ENCODE measurements at regions not wholly inside any gene's neighbourhood (a gene's known extent, or its start where the extent isn't known, plus 50 kb on each side); places are given as distances from the start of the nearest gene placed in this dataset.
"Not testable (repeated sequence)": the region's sequence is repeated elsewhere in the genome, so short reads cannot be mapped to it uniquely, and the experiment has no call there.

- DNase-seq (ENCODE audit: low read depth in 3 of 3, low spot score in 2 of 3): no peak
Observed at GRCh38 chr2:133865141-133865540, 296.9 kb upstream of the NCKAP5 start.

DNA sequence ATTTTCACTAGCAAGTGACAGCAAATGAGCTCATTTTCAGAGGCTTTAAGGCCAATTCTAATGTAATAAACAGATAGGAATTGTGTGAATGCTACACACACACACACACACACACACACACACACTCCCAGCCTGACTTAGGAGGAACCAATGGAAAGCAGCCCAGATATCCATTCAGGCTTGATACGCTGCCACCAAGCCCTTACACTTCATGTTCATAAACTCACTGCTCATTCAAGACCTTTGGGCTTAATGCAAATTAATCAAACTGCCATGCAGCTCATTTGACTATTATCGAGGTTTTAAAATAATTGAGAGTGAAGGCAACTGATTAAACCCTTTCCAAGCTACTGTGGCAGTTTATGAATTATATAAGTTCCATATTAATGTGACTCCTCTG is 298.9 kb upstream of the NCKAP5 start:
- DNase-seq (ENCODE audit: low read depth in 3 of 3, low spot score in 2 of 3): no peak

GRCh38 chr2:133871545-133872209 is 303.4 kb upstream of the NCKAP5 start:
- DNase-seq (ENCODE audit: low read depth in 3 of 3, low spot score in 2 of 3): no peak

- no peak for DNase-seq (ENCODE audit: low read depth in 3 of 3, low spot score in 2 of 3)
Observed at GRCh38 chr2:133878326-133878725, 310.1 kb upstream of the NCKAP5 start.

DNA sequence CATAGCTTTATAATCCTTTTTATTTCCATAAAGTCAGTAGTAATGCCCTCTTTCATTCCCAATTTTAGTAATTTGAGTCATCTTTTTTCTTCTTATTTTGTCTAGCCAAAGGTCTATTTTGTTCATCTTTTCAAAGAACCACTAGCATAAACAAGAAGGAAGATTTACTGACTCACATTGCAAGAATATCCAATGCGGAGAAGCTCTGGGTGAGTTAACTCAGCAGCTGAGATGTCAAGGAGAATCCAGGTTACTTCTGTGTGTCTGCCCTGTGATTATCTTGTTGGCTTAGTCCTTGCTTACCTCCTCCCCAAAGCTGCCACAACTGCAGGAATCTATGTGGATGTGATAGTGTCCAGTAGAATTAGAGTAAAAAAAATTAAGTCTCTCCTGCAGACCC is 311.4 kb upstream of the NCKAP5 start:
- DNase-seq (ENCODE audit: low read depth in 3 of 3, low spot score in 2 of 3): no peak

DNA sequence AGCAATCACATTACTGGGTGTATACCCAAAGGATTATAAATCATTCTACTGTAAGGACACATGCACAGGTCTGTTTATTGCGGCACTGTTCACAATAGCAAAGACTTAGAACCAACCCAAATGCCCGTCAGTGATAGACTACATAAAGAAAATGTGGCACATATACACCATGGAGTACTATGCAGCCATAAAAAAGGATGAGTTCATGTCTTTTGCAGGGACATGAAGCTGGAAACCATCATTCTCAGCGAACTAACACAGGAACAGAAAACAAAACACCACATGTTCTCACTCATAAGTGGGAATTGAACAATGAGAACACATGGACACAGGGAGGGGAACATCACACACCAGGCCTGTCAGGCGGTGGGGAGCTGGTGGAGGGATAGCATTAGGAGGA is 313.9 kb upstream of the NCKAP5 start:
- not testable (repeated sequence) for DNase-seq (ENCODE audit: low read depth in 3 of 3, low spot score in 2 of 3)

DNA sequence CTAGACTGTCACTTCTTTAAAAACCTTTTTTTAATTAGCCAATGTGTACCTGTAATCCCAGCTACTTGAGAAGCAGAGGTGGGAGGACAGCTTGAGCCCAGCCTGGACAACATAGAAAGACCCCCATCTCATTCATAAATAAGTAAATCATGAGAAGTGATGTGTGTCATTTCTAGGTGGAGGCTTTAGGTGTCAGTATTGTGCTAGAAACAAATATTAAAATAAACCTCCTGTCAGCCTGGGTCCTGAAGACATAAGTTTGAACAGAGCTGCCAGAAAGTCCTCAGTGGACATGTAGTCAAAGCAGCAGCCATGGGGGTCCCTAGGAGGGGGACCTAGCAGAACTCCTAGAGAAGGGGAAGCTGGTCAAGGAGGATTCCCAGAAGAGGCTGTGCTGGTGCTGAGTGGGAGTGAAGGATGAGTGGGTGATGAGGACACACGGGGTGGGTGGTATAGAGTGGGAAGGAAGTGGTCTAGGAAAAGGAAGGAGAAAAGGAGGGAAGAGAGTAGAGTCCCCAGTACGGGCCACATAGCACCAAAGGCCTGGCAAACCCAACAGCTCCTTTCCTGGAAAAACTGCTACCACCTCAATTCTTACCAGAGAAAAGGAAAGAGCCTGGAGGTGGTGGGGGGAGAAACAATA is 316.6 kb upstream of the NCKAP5 start:
- no peak for DNase-seq (ENCODE audit: low read depth in 3 of 3, low spot score in 2 of 3)

DNA sequence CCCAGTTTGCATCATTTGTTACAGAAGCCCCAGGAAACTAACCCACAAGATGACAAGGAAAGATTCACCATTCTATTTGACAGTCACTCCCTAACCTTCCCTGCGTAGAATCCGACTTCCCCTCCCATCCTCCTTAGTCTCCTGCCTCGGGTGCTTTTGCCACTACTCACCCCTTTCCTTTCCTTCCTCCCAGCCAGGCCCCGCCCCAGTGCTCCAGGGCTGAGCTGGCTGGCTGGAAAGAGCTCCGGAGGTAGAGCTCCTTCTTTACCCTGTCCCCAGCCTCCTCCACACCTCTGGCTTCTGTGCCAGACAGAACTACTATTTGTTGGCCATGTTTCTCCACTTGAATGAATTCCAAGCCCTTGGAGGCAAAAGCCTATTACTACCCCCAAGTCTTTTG is 317.6 kb upstream of the NCKAP5 start:
- no peak for DNase-seq (ENCODE audit: low read depth in 3 of 3, low spot score in 2 of 3)

DNA sequence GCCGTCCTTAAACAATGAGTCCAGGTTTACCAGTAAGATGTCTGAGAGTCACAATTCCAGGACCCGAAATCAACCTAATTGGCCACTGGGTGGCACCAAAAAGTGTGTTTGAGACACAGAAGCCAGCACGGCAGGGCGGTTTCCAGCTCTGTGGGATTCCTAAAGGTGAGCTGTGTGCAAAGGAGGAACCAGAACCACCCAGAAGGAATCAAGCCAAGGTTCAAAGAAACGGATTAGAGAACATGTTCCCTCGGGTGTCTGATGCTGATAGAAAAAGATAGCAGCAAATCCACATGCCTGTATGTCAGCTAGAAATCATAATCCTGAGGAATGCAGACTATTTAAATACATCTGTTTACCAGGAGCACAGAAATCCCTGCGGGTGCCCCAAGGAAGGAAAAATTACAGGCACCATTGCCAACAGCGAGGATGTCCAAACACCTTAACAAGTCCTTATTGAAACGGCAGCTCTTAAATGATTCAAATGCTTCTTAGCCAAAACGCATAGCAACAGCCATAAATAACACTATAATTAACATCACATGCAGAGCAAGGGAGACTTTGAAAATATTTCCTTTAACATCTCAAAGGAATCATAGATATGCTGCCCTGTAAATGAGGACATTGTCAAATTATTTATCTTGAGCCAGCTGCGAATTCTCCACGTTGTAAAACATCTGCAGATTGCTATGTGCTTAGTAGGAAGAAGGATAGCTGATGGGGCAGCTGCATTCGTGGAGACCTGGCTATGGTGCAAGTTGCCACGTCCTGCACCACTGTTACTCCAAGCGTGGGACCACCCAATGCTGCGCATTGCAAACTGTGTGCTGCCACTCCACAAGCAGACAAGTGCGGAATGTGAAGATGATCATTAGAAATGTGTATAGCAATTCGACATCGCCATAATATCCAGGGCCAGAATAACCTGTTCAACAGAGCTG is 318.7 kb upstream of the NCKAP5 start:
- peak; percentile 29 to 51 (median 31) for DNase-seq (ENCODE audit: low read depth in 3 of 3, low spot score in 2 of 3)

GRCh38 chr2:133887676-133888040 is 319.4 kb upstream of the NCKAP5 start:
- no peak for DNase-seq (ENCODE audit: low read depth in 3 of 3, low spot score in 2 of 3)

DNA sequence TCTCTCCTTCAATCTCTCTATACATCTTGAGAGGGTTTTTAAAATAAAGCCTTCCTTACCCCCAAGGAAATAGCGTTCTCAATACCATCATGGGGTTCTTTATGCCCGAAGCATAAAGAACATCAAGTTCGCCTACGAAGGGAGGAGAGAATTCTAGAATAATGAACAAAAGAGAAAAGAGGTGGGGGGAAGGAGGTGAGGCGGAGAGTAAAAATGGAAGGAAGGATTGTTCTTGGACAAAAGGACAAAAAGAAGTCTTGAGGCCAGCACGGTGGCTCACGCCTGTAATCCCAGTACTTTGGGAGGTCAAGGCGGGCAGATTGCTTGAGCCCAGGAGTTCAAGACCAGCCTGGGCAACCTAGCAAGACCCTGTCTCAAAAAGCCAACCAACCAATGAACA is 319.8 kb upstream of the NCKAP5 start:
- DNase-seq (ENCODE audit: low read depth in 3 of 3, low spot score in 2 of 3): no peak

GRCh38 chr2:133888621-133889219 is 320.5 kb upstream of the NCKAP5 start:
- DNase-seq (ENCODE audit: low read depth in 3 of 3, low spot score in 2 of 3): no peak

GRCh38 chr2:133892352-133892913 is 324.2 kb upstream of the NCKAP5 start:
- no peak for DNase-seq (ENCODE audit: low read depth in 3 of 3, low spot score in 2 of 3)

GRCh38 chr2:133894429-133894828 is 326.2 kb upstream of the NCKAP5 start:
- DNase-seq (ENCODE audit: low read depth in 3 of 3, low spot score in 2 of 3): no peak

GRCh38 chr2:133897838-133898237 is 329.6 kb upstream of the NCKAP5 start:
- not testable (repeated sequence) for DNase-seq (ENCODE audit: low read depth in 3 of 3, low spot score in 2 of 3)

DNA sequence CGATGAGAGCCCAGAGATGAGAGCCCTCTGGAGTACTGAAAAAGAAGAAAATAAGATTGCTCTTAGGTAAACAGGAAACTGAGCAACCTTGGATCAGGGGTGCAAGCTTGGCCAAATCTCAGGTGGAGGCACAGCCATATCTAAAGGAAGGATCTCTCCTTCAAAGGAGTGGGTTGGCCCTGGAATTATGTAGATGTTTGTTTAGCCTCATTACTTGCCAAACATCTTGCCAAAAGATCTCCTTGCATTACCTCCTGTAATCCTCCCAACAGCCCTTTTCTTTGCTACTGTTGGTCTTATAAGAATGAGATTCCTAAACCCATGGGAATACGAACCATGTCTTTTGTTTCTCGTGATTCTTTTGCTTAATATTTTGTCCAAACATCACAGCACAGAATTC is 332.6 kb upstream of the NCKAP5 start:
- no peak for DNase-seq (ENCODE audit: low read depth in 3 of 3, low spot score in 2 of 3)

DNA sequence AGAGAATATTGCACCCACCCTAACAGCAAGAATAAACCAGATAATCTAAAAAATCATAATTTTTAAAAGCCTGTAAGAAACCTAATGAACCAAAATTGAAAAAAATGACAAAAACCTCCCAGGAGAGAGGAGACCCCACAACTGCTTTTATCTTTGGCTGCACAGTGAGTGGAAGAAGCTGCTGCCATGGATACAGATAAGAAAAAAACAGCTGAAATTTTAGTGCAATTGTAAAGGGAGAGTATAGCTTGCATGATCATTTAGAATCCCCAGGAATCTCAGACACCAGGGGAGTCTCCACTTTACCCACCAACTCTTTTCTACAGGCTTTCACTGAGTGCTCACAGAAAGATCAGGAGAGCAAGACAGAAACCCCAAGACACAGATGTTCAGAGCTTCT is 338.1 kb upstream of the NCKAP5 start:
- DNase-seq (ENCODE audit: low read depth in 3 of 3, low spot score in 2 of 3): no peak

GRCh38 chr2:133906926-133907325 is 338.7 kb upstream of the NCKAP5 start:
- no peak for DNase-seq (ENCODE audit: low read depth in 3 of 3, low spot score in 2 of 3)

- DNase-seq (ENCODE audit: low read depth in 3 of 3, low spot score in 2 of 3): no peak
Observed at GRCh38 chr2:133908171-133908570, 339.9 kb upstream of the NCKAP5 start.

DNA sequence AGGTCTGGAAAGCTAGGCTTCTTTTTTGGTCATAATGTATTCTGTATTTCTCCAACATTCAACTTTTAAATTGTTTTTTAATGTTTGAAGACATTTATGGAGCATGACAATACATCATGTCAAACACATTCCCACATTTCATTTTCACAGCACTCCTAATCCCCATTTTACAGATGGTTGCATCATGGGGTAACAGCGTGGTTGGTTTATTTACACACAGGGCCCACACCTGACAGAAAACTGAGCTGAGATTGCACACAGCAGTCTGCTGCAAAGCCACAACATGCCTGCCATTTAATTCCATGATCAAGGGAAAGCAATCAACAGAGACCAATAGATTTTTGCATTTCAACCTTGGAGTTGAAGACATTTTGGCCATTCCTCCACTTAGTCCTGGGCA is 335.7 kb upstream of the MGAT5 start:
- no peak for DNase-seq (ENCODE audit: low read depth in 3 of 3, low spot score in 2 of 3)

GRCh38 chr2:133919285-133919684 is 334.6 kb upstream of the MGAT5 start:
- DNase-seq (ENCODE audit: low read depth in 3 of 3, low spot score in 2 of 3): no peak

Measured in right renal cortex interstitium (tissue), 3 donors.